ENCODE measurements at regions not wholly inside any gene's neighbourhood (a gene's known extent, or its start where the extent isn't known, plus 50 kb on each side); places are given as distances from the start of the nearest gene placed in this dataset.
"Not testable (repeated sequence)": the region's sequence is repeated elsewhere in the genome, so short reads cannot be mapped to it uniquely, and the experiment has no call there.

DNA sequence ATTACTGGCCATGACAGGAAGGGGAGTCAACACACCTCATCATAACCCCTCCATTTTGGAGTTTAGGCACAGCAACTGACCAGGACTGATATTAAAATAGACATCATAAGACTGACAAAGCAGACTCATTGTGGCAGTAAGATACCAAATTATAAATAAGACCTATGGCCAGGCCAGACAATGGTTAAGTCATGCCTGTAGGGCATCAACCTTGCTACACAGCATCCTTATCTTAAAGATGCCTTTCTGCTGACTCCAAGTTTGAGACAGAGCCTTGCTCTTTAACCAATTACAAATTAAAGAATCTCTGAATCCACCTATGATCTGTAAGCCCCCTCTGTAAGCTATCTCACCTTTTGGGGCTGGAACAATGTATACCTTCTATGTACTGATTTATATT is 65.5 kb downstream of the VCX2 start:
- no peak overlapping the region for H3K4me3 ChIP-seq (ENCODE audit: low read length)
- DNase-seq (ENCODE audit: low read depth, low spot score), result no peak

DNA sequence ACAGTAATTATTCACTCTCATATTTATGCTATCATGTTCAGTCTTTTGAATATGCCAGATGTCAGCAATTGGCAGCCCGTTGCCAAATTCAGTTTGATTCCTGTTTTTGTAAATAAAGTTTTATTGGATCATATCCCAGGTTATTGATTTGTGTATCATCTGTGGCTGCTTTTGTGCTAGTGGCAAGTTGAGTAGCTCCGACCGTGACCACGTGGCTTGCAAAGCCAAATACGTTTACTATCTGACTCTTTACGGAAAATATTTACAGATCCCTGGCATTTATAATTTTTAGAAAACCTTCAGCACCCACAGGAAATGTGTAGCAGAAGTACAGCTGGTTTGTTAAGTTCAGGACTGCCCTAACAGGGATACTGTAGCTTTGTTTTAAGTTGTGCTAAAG is 67.4 kb downstream of the VCX2 start:
- no peak for DNase-seq (ENCODE audit: low read depth, low spot score)
- no peak overlapping the region for H3K4me3 ChIP-seq (ENCODE audit: low read length)

DNA sequence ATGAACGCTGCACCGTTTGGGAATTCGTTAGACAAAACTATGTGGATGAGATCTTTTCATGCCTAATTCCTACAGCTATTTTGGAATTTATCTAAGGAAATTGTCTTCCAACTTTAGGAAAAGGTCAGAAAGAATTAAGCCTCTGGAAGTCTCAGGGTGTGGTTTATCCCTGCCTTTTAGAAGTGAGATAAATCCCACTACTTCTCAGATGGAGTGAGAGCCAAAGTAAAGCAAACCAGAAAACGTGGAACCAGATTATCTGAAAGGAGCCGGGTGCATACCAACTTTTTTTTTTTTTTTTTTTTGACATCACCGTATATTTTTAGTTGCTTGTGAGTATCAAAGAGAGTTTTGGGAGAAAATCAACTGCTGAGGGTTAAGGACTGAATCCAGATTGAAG is 79.6 kb downstream of the VCX2 start:
- no peak overlapping the region for H3K4me3 ChIP-seq (ENCODE audit: low read length)
- no peak for DNase-seq (ENCODE audit: low read depth, low spot score)

DNA sequence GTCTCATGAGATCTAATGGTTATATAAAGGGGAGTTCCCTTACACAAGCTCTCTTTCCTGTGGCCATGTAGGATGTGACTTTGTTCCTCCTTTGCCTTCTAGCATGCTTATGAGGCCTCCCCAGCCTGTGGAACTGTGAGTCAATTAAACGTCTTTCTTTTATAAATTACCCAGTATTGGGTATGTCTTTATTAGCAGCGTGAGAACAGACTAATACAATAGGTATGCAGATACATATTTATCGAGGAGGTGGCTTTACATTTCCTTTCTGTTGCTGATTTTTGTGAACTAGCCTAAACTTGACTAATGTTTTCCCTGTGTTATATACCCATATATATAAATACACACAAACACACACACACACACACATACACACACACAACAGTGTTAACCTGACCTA is 80.2 kb downstream of the VCX2 start:
- no peak overlapping the region for H3K4me3 ChIP-seq (ENCODE audit: low read length)
- DNase-seq (ENCODE audit: low read depth, low spot score), result no peak

DNA sequence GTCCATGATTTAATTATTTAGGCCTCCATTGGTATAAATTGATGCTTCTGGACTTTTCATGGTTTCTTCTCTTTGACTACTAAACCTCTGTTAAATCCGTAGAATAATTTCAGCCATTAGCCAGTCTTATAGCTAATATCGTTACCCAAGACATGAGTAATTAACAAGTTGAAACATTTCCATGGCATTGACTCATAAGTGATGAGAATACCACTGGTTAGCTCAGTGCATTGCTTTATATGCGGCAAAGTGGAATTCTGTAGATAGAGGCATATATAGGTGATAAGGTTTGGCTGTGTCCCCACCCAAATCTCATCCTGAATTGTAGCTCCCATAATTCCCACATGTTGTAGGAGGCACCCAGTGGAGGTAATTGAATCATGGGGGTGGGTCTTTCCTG is 80.6 kb downstream of the VCX2 start:
- no peak for DNase-seq (ENCODE audit: low read depth, low spot score)
- H3K4me3 ChIP-seq (ENCODE audit: low read length), result no peak overlapping the region

DNA sequence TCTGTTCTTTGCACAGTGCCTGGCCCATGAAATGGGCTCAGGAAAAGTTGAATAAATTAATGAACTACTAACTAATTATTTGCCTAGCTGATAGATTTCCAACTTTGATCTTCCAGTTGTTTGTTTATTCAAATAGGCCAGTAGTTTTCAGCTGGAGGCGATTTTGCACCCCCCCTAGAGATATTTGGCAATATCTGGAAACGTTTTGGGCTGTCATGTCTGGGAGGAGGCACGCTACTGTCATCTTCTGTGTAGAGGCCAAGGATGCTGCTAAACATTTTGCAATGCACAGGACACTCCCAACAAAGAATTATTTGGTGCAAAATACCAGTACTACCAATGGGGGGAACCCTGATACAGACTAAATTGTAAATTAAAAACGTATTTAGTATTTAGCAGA is 81.9 kb downstream of the VCX2 start:
- DNase-seq (ENCODE audit: low read depth, low spot score), result no peak
- H3K4me3 ChIP-seq (ENCODE audit: low read length), result no peak overlapping the region

DNA sequence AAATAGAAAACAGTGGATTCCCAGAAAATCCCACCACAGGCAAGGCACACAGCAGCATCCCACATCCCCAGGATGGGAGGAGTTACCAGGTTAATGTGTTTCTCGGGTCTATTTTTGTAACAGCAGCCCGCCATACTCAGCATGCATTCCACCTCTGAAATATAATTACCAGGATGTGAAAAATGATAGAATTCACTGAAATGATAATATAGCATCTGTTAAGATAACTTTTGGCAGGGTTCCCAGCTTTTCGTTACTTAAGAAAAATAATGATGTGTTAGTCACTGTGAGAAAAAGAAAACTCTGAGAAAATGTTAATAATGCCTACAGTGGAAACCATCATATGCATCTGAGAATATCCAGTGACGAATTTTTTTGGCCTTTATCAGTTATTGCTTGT is 87.1 kb downstream of the VCX2 start:
- DNase-seq (ENCODE audit: low read depth, low spot score), result no peak

DNA sequence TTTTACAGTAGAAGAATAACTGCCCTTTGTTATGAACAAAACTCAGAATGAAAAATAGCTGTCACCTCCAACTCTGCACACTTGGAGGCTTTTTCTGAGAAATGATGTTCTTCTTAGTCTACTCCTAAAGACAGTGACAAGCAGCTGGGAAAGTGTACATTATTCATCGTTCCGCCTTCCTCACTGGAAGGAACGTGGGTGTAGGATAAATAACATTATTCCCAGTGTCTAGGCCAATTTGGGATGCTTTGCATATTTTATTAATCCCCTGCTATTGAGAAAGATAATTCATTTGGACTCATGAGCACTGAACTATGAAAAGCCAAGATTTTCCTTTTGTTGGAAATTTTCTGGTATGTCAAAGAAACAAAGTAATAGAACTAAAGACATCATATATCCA is 87.8 kb downstream of the VCX2 start:
- H3K4me3 ChIP-seq (ENCODE audit: low read length), result no peak overlapping the region
- no peak for DNase-seq (ENCODE audit: low read depth, low spot score)

More for the DNA sequence above, 87.1 kb downstream of the VCX2 start:
- no peak overlapping the region for H3K4me3 ChIP-seq (ENCODE audit: low read length)

DNA sequence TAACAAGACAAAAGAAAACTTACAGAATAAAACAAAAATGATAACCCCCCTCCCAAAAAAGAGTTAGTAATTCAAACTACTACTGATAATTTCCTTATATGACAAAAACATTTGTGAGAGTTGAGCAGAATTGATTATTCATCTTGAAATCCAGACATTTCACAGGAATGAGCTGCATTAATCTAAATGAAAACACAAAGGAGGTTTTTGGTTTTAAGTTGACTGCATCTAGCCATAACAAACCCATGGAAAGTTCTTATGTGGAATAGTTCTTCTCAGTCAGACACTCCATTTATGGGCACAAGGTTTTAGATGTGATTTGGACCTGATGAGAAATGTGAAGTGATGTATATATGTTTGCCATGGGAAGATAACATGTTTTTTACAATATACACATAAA is 95.4 kb downstream of the VCX2 start:
- no peak overlapping the region for H3K4me3 ChIP-seq (ENCODE audit: low read length)
- DNase-seq (ENCODE audit: low read depth, low spot score), result no peak

DNA sequence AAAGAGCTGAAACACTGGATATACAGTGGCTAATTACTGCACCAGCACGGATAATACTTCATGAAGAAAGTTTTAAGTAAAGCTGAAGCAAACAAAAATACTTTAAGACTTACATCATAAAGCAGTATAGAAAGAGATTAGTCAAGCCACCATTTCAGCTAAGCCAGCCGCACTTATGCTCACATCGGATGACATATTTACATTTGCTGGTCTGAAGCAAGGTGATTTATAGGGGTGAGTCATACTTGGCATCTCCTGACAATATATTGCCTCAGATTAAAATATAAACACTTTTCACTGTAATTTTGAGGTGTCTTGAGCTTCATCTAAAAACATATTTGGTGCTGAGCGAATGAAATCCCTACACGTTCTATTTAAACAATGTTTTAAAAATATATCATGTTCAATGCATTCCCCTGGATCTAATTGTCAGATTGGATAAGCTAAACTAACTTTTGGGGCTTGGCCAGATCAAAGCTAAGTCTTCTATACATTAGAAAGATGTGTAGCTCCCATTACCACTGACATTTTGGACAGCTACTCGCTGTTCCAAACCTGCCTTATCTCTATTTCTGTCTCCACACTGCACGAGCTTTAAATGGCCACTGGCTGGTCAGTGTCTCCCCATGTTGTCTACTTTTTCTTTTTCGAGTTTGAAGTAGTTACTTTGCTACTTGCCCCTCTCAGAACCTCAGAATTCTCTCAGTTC is 103.2 kb downstream of the VCX2 start:
- no peak for DNase-seq (ENCODE audit: low read depth, low spot score)
- no peak overlapping the region for H3K4me3 ChIP-seq (ENCODE audit: low read length)

DNA sequence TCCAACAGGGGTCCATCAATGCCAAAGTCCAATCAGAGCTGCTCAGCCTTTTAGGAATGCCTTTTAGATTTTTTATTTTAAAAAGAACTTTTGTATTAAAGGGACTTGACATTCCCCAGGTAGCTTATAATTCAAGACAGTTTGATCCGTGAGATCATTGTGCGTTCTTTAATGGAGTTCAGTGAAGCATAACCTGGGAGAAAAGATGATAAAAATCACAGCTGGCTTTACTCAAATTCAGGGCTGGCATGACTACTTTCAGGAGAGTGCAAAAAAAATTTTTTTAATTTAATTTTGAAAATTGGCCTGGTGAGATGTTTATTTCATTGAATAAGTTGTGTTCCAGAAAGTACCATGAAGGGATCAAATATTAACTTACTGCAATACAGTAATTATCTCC is 118.2 kb downstream of the VCX2 start:
- no peak overlapping the region for H3K4me3 ChIP-seq (ENCODE audit: low read length)
- DNase-seq (ENCODE audit: low read depth, low spot score), result no peak

DNA sequence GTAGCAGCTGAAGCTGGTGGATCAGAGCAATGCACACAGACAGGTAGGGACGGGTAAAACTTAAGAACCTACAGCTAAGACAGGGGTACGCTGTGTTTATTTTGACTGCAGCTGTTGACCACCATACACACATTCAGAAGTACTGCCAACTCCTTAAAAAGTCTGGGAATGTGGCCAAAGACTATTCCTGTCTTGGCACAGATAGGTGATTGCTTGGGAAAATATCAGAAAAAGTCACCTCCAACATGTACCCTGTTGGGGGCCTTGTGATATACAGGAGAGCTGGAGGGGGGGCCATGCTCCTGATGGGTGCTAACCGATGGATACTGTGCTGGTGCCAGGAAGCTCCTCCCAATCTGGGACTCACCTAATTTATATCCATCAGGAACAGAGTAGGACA is 121.2 kb downstream of the VCX2 start:
- DNase-seq (ENCODE audit: low read depth, low spot score), result no peak
- no peak overlapping the region for H3K4me3 ChIP-seq (ENCODE audit: low read length)

DNA sequence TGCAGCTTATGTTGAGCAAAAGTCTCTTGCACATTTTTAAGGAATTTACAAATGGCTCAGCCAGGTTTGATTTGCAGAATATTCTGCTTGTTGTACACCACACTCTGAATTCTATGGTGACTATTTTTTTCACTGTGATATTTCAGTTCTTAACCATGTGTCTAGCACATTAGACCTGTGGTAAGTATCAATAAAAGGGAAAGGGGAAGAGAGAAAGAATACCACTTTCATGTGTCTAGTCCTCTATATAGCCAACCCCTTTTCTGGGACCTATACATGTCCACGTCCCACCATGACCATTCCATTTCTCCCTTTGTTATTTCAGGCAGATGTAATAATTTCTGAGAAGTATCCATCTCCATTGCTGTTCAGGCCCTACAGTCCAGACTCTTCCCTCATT is 121.3 kb upstream of the PNPLA4 start:
- H3K4me3 ChIP-seq (ENCODE audit: low read length), result no peak overlapping the region
- no peak for DNase-seq (ENCODE audit: low read depth, low spot score)

DNA sequence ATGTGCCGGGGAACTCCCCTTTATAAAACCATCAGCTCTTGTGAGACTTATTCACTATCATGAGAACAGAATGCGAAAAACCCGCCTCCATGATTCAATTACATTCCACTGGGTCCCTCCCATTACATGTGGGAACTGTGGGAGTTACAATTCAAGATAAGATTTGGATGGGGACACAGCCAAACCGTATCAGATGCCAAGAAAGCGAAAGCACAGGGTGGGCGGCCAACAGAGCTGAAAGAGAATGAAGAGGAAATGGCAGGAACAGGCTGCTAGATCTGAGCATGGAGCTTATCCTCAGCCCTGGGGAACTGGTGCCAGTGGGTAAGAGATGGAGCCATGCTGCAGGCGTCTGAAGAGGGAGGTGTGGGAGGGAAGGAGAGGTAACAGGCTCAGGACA is 117.7 kb upstream of the PNPLA4 start:
- H3K4me3 ChIP-seq (ENCODE audit: low read length), result no peak overlapping the region
- no peak for DNase-seq (ENCODE audit: low read depth, low spot score)

DNA sequence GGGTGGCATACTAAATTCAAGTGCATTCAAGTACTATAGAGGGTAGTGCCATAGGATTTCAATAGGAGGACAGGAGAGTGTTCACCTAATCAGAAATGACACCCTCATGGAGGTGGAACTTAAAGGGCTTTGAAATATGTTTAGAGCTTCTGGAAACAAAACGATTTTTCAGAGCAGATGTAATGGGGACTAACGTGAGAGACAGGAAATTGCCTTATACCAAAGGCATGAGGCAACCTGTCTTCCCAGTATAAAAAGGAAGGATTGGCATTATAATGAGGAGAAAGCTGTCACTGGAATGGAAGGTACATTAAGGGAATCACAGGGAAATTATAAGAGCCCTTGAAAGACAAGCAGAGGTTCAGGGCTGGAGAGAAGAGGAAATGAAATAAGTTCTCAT is 116.3 kb upstream of the PNPLA4 start:
- H3K4me3 ChIP-seq (ENCODE audit: low read length), result no peak overlapping the region
- DNase-seq (ENCODE audit: low read depth, low spot score), result no peak

DNA sequence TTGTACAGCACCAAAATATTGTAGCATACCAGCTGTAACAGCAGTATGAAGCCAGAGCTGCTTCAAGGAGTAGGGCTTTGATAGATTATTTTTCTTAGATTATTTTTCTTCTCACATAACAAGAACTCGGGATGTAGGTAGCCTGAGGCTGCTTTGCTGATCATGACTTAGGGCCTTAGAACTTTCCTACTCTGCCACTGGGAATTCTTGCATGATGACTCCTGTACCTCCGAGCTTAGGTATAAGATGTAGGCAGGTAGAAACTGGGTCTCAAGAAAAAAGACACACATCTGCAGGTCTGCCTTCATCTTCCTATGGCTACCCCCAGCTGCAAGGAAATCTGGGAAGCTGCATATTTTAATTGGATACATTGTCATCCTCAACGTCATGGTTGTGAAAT is 115.9 kb upstream of the PNPLA4 start:
- DNase-seq (ENCODE audit: low read depth, low spot score), result no peak

DNA sequence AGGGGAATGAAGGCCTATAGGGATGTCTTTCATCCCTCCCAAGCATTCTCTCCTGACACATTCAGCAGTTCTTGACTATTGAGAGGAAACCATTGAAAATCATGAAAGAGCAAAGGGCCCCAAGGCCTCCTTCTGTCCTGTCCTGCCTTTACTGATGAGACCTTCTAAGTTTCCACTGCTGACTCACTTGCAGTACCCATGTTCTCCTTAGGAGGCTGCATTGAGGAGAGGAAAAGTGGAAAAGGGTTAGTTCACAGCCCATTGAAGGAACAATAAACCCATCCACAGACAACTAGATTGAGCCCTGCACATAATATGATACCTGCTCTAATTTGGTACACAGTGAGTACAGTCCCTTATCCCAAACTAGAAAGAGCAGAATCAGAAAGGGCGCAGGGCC is 115.1 kb upstream of the PNPLA4 start:
- no peak overlapping the region for H3K4me3 ChIP-seq (ENCODE audit: low read length)
- DNase-seq (ENCODE audit: low read depth, low spot score), result no peak

More for the DNA sequence above, 115.9 kb upstream of the PNPLA4 start:
- no peak overlapping the region for H3K4me3 ChIP-seq (ENCODE audit: low read length)

DNA sequence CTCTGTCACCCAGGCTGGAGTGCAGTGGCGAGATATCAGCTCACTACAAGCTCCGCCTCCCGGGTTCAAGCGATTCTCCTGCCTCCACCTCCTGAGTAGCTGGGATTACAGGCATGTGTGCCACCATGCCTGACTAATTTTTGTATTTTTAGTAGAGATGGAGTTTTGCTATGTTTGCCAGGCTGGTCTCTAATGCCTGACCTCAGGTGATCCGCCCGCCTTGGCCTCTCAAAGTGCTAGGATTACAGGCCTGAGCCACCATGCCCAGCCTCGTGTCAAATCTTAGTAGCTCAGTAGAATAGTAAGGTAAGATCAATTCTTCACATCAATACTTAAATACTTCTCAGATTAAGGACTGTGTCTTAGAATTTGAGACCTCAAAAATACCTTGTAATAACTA is 112.5 kb upstream of the PNPLA4 start:
- DNase-seq (ENCODE audit: low read depth, low spot score); H3K4me3 ChIP-seq (ENCODE audit: low read length): not testable (repeated sequence)

DNA sequence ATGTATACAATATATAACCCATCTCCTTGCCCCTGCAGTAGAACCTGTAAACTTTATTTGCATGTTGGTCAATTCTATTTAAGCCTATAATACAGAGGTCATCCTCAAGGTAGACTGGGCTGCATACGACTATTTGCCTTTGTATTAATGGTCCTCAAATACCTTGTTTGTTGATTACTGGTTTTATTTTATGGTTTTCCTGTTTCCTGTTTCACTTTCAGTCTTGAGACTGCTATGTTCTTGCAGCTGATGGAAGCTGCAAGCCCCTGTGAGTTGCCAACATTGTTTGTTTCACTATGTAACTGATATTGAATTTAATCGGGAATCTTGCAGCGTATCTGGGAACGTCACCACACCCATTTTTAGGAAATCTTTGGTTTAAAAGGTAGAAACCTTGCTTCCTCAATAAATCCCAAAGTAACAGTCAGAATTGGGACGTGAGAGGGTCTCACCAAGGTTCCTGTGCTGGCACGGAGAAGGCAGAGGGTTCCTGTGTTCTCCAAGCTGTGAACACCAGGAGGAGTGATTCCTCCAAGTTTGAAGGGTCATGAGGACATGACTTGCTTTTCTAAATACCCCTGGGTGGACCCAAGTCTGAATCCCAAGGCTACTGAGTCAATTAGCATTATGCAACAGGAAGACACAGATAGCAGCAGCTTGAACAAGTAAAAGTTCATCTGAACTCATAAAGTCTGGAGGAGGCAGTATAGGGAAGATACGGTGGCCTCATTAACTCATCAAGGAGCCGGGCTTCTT is 110.6 kb upstream of the PNPLA4 start:
- H3K4me3 ChIP-seq (ENCODE audit: low read length), result no peak overlapping the region
- DNase-seq (ENCODE audit: low read depth, low spot score), result no peak

DNA sequence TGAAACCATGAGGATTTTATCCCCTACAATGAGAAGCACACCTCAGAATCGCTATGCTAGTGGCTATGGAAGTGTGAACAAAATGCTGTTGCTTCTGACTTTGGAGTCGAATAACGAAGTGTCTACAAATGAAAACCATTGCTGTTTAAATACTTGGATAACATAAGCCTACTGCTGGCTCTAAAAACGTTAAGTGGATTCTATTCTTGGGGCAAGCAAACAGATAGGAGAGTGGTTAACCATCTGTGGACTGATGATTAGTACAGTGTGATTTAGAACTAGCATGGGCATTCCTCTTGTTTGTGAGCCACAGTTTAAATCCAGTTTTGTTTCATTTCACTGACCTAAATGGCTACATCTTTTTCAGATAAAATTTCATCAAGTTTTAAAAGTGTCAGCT is 109.7 kb upstream of the PNPLA4 start:
- H3K4me3 ChIP-seq (ENCODE audit: low read length), result no peak overlapping the region
- DNase-seq (ENCODE audit: low read depth, low spot score), result no peak

DNA sequence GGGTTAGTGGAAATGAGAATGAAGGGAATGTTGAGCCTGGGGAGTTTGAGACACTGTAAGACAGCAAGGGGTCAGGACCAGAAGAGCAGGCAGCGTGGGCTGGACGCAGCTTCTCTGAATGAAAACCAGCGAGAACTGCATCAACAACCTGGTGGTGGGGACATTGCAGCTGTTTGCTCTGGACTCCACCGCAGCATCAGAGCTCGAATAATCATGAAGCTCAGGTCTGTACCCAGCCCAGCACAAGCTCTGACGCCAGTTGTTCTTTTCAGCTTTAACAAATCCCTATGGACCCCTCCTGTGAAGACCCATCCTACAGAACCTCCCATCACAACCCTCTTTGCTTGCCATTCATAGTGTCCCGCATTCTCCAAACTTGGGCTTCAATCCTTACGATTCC is 106.8 kb upstream of the PNPLA4 start:
- no peak overlapping the region for H3K4me3 ChIP-seq (ENCODE audit: low read length)
- no peak for DNase-seq (ENCODE audit: low read depth, low spot score)

All from Jurkat, Clone E6-1 (cell line).